HG02938 (cell line): ENCODE measurements at regions not wholly inside any gene's neighbourhood (a gene's known extent, or its start where the extent isn't known, plus 50 kb on each side); places are given as distances from the start of the nearest gene placed in this dataset.
"Not testable (repeated sequence)": the region's sequence is repeated elsewhere in the genome, so short reads cannot be mapped to it uniquely, and the experiment has no call there.

ENCODE experiments used
- ATAC-seq: cut with Tn5 transposase; IDR thresholded peaks from one replicate; pipeline ENCODE4 v1.9.1; 2021; ENCODE audit warnings: mild to moderate bottlenecking, moderate library complexity; ENCODE audit not compliant: unreplicated experiment

GRCh38 chr9:110114086-110114858 is 93.7 kb downstream of the C9orf152 start:
- ATAC-seq = no peak

- no peak for ATAC-seq
These were observed 93.1 kb downstream of the C9orf152 start for GRCh38 chr9:110114859-110115201.

- ATAC-seq = no peak
These were observed 92.6 kb downstream of the C9orf152 start for GRCh38 chr9:110115341-110115820.

GRCh38 chr9:110115826-110116542 is 92.0 kb downstream of the C9orf152 start:
- ATAC-seq = no peak

GRCh38 chr9:110116543-110116885 is 91.4 kb downstream of the C9orf152 start:
- ATAC-seq = no peak

- ATAC-seq = no peak
These were observed 86.8 kb downstream of the C9orf152 start for GRCh38 chr9:110121170-110121569.

GRCh38 chr9:110123341-110124095 is 84.4 kb downstream of the C9orf152 start:
- ATAC-seq = no peak

- ATAC-seq = no peak
These were observed 83.5 kb downstream of the C9orf152 start for GRCh38 chr9:110124439-110124838.

- no peak for ATAC-seq
These were observed 82.7 kb downstream of the C9orf152 start for GRCh38 chr9:110125207-110125751.

- no peak for ATAC-seq
These were observed 82.1 kb downstream of the C9orf152 start for GRCh38 chr9:110125763-110126351.

- ATAC-seq = no peak
These were observed 81.4 kb downstream of the C9orf152 start for GRCh38 chr9:110126499-110126941.

GRCh38 chr9:110126986-110127864 is 80.7 kb downstream of the C9orf152 start:
- ATAC-seq = no peak

- ATAC-seq = peak; percentile 68
These were observed 79.2 kb downstream of the C9orf152 start for GRCh38 chr9:110128664-110129329.

- no peak for ATAC-seq
These were observed 78.5 kb downstream of the C9orf152 start for GRCh38 chr9:110129425-110129824.

GRCh38 chr9:110130211-110130610 is 77.7 kb downstream of the C9orf152 start:
- ATAC-seq = no peak

- no peak for ATAC-seq
These were observed 77.1 kb downstream of the C9orf152 start for GRCh38 chr9:110130791-110131416.

GRCh38 chr9:110131499-110131898 is 76.5 kb downstream of the C9orf152 start:
- ATAC-seq = no peak

GRCh38 chr9:110132531-110132930 is 75.4 kb downstream of the C9orf152 start:
- not testable (repeated sequence) for ATAC-seq

- ATAC-seq = no peak
These were observed 74.9 kb downstream of the C9orf152 start for GRCh38 chr9:110133059-110133458.
